SK-N-SH (cell line): ENCODE measurements at regions not wholly inside any gene's neighbourhood (a gene's known extent, or its start where the extent isn't known, plus 50 kb on each side); places are given as distances from the start of the nearest gene placed in this dataset.

Source experiments
- EP300 ChIP-seq, 2 experiments: IDR thresholded peaks; 2 replicates each; pipeline versions ENCODE4 v1.4.0 to v1.6.1; 2012; ENCODE audit warnings: borderline replicate concordance in 1 of 2, low read depth in 1 of 2, low read length in 1 of 2
- EZH2phosphoT487 ChIP-seq: fragments of 200-600 bp; sonication (generic); IDR thresholded peaks from 2 replicates; pipeline ENCODE4 v1.6.1; 2017; ENCODE audit warnings: low read depth, mixed run types, mild to moderate bottlenecking, antibody characterized with exemption, moderate library complexity, borderline replicate concordance
- MXI1 ChIP-seq: IDR thresholded peaks from 2 replicates; pipeline ENCODE4 v1.6.1; 2012; ENCODE audit warnings: mild to moderate bottlenecking, low read depth, low read length, improper control_type of control experiment
- RAD21 ChIP-seq: IDR thresholded peaks from 2 replicates; pipeline ENCODE4 v1.6.1; 2012; ENCODE audit warnings: mild to moderate bottlenecking, low read length
- TAF1 ChIP-seq: IDR thresholded peaks from 2 replicates; pipeline ENCODE4 v1.6.1; 2012; ENCODE audit warnings: low read depth, mild to moderate bottlenecking, low read length, moderate library complexity, borderline replicate concordance
- TF ChIP-seq, protein P1 (sequence below): fragments of 200-600 bp; sonication (generic); IDR thresholded peaks from 2 replicates; pipeline ENCODE4 v1.6.1; 2017; ENCODE audit warnings: antibody characterized with exemption, mild to moderate bottlenecking, moderate library complexity
- TF ChIP-seq, protein P2 (sequence below): fragments of 150-350 bp; IDR thresholded peaks from 2 replicates; pipeline ENCODE4 v1.6.1; 2017; ENCODE audit warnings: antibody characterized with exemption, low read length, low read depth, borderline replicate concordance

DNA sequence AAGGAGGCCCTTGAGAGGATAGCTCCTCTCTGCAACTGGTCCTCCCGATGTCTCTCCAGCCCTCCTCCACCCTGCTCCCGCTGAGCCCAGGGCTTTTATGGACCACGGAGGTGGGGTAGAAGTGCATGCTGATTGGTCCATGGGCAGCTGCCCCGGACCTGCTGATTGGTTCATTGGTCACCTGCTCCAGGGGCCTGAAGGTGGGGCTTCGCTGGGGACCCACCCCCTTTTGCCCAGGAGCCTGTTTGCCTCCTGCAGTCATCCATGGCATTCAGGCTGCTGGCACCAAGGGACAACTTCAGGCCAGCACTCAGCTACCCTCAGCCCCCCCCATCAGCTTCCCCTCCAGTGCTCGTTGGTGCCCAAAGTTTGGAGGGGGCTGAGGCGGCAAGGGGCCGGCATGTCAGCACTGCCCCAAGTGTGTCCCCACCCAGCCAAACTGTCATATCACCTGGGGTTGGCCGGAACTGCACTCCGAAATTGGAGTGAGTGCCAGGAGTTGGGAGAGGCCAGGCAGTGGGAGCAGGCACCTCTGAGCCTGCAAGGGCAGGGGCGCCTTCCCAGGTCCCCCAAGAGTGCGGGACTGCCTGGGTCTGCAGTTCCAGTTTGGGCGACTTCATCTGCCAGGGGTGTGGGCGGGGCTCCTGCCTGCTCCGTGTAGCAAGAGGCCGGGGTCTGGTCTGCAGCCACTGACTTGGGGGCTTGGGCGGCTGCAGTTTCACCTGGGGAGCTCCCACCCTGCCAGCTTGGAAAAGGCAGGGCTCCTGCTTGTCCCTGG lies 288.9 kb downstream of the RDH14 start:
- TF ChIP-seq, protein P1, sequence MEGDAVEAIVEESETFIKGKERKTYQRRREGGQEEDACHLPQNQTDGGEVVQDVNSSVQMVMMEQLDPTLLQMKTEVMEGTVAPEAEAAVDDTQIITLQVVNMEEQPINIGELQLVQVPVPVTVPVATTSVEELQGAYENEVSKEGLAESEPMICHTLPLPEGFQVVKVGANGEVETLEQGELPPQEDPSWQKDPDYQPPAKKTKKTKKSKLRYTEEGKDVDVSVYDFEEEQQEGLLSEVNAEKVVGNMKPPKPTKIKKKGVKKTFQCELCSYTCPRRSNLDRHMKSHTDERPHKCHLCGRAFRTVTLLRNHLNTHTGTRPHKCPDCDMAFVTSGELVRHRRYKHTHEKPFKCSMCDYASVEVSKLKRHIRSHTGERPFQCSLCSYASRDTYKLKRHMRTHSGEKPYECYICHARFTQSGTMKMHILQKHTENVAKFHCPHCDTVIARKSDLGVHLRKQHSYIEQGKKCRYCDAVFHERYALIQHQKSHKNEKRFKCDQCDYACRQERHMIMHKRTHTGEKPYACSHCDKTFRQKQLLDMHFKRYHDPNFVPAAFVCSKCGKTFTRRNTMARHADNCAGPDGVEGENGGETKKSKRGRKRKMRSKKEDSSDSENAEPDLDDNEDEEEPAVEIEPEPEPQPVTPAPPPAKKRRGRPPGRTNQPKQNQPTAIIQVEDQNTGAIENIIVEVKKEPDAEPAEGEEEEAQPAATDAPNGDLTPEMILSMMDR, result no peak
- TF ChIP-seq RAD21, result no peak
- TF ChIP-seq TAF1, result no peak
- no peak for TF ChIP-seq EP300 (IDR thresholded peaks at IDR 0.05; ENCODE audit: borderline replicate concordance in 1 of 2, low read depth in 1 of 2, low read length in 1 of 2)
- no peak for TF ChIP-seq MXI1
- TF ChIP-seq EZH2phosphoT487, result no peak
- TF ChIP-seq, protein P2, sequence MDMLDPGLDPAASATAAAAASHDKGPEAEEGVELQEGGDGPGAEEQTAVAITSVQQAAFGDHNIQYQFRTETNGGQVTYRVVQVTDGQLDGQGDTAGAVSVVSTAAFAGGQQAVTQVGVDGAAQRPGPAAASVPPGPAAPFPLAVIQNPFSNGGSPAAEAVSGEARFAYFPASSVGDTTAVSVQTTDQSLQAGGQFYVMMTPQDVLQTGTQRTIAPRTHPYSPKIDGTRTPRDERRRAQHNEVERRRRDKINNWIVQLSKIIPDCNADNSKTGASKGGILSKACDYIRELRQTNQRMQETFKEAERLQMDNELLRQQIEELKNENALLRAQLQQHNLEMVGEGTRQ, result no peak
